KMS-11 (cell line): ENCODE measurements at regions not wholly inside any gene's neighbourhood (a gene's known extent, or its start where the extent isn't known, plus 50 kb on each side); places are given as distances from the start of the nearest gene placed in this dataset.

Experiments
- H2AFZ ChIP-seq: fragments of 200-600 bp; sonication (generic); 2 replicates; pipeline ENCODE4 v1.6.1; 2016; ENCODE audit warnings: antibody characterized with exemption, mixed run types, low read depth
- H3K27ac ChIP-seq: fragments of 200-600 bp; sonication (generic); 2 replicates; pipeline ENCODE4 v1.6.1; 2016; ENCODE audit warnings: mild to moderate bottlenecking, mixed run types
- H3K27me3 ChIP-seq: fragments of 200-600 bp; sonication (generic); 2 replicates; pipeline ENCODE4 v1.6.1; 2017; ENCODE audit warnings: mild to moderate bottlenecking, low read depth, mixed run types, moderate library complexity; ENCODE audit not compliant: insufficient read depth
- H3K36me3 ChIP-seq: fragments of 200-600 bp; sonication (generic); 2 replicates; pipeline ENCODE4 v1.6.1; 2017; ENCODE audit warnings: mild to moderate bottlenecking, mixed run types; ENCODE audit not compliant: insufficient read depth
- H3K4me1 ChIP-seq: fragments of 200-600 bp; sonication (generic); 2 replicates; pipeline ENCODE4 v1.6.1; 2016; ENCODE audit warnings: mild to moderate bottlenecking, low read depth, mixed run types; ENCODE audit not compliant: poor library complexity, severe bottlenecking
- H3K4me2 ChIP-seq: fragments of 200-600 bp; sonication (generic); 2 replicates; pipeline ENCODE4 v1.7.0; 2016; ENCODE audit warnings: mild to moderate bottlenecking, mixed run types
- H3K4me3 ChIP-seq: fragments of 200-600 bp; sonication (generic); IDR thresholded peaks from 2 replicates; pipeline ENCODE4 v1.6.1; 2017; ENCODE audit warnings: low read depth, low read length, mixed read lengths; ENCODE audit not compliant: insufficient read depth
- H3K79me2 ChIP-seq: fragments of 200-600 bp; sonication (generic); 2 replicates; pipeline ENCODE4 v1.6.1; 2016; ENCODE audit warnings: low read depth, mixed run types; ENCODE audit not compliant: insufficient read depth
- H3K9ac ChIP-seq: fragments of 200-600 bp; sonication (generic); 2 replicates; pipeline ENCODE4 v1.6.1; 2016; ENCODE audit warnings: mild to moderate bottlenecking, mixed run types
- H4K20me1 ChIP-seq: fragments of 200-600 bp; sonication (generic); 2 replicates; pipeline ENCODE4 v1.6.1; 2016; ENCODE audit warnings: mild to moderate bottlenecking, mixed run types; ENCODE audit not compliant: insufficient read depth
- TF ChIP-seq, protein P1 (sequence below): fragments of 200-600 bp; sonication (generic); conservative IDR thresholded peaks from 2 replicates; pipeline ENCODE4 v1.6.1; 2017; ENCODE audit warnings: low read depth, mild to moderate bottlenecking, antibody characterized with exemption, low read length, moderate library complexity, mixed read lengths

- Histone ChIP-seq H3K36me3 (no peaks in the 10 kb centered on the region), H3K4me2 (no peak overlapping the region), H2AFZ (no peak overlapping the region), H3K27ac (no peak overlapping the region), H3K9ac (no peak overlapping the region), H3K79me2 (no peaks in the 10 kb centered on the region), H4K20me1 (no peaks in the 10 kb centered on the region), H3K4me1 (no peaks in the 10 kb centered on the region), H3K27me3 (no peaks in the 10 kb centered on the region), H3K4me3 (no peak overlapping the region)
- TF ChIP-seq, protein P1, sequence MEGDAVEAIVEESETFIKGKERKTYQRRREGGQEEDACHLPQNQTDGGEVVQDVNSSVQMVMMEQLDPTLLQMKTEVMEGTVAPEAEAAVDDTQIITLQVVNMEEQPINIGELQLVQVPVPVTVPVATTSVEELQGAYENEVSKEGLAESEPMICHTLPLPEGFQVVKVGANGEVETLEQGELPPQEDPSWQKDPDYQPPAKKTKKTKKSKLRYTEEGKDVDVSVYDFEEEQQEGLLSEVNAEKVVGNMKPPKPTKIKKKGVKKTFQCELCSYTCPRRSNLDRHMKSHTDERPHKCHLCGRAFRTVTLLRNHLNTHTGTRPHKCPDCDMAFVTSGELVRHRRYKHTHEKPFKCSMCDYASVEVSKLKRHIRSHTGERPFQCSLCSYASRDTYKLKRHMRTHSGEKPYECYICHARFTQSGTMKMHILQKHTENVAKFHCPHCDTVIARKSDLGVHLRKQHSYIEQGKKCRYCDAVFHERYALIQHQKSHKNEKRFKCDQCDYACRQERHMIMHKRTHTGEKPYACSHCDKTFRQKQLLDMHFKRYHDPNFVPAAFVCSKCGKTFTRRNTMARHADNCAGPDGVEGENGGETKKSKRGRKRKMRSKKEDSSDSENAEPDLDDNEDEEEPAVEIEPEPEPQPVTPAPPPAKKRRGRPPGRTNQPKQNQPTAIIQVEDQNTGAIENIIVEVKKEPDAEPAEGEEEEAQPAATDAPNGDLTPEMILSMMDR: no peak
These were observed 426.4 kb downstream of the AASDHPPT start for GRCh38 chr11:106503901-106504300.

GRCh38 chr11:106507645-106508306, 430.3 kb downstream of the AASDHPPT start:
- no peaks in the 10 kb centered on the region for H3K79me2 ChIP-seq
- TF ChIP-seq, protein P1: no peak
- H3K9ac ChIP-seq: no peak overlapping the region
- no peak overlapping the region for H2AFZ ChIP-seq
- no peaks in the 10 kb centered on the region for H3K4me1 ChIP-seq
- H3K4me3 ChIP-seq: no peak overlapping the region
- H3K36me3 ChIP-seq: no peaks in the 10 kb centered on the region
- no peaks in the 10 kb centered on the region for H4K20me1 ChIP-seq
- H3K27me3 ChIP-seq: no peaks in the 10 kb centered on the region
- no peak overlapping the region for H3K4me2 ChIP-seq
- H3K27ac ChIP-seq: no peak overlapping the region

GRCh38 chr11:106514706-106515105, 437.2 kb downstream of the AASDHPPT start:
- H3K4me2 ChIP-seq: no peak overlapping the region
- no peaks in the 10 kb centered on the region for H4K20me1 ChIP-seq
- no peaks in the 10 kb centered on the region for H3K79me2 ChIP-seq
- no peaks in the 10 kb centered on the region for H3K27me3 ChIP-seq
- H3K36me3 ChIP-seq: no peaks in the 10 kb centered on the region
- TF ChIP-seq, protein P1: no peak
- no peak overlapping the region for H3K9ac ChIP-seq
- H3K27ac ChIP-seq: no peak overlapping the region
- no peak overlapping the region for H2AFZ ChIP-seq
- no peaks in the 10 kb centered on the region for H3K4me1 ChIP-seq
- no peak overlapping the region for H3K4me3 ChIP-seq

DNA sequence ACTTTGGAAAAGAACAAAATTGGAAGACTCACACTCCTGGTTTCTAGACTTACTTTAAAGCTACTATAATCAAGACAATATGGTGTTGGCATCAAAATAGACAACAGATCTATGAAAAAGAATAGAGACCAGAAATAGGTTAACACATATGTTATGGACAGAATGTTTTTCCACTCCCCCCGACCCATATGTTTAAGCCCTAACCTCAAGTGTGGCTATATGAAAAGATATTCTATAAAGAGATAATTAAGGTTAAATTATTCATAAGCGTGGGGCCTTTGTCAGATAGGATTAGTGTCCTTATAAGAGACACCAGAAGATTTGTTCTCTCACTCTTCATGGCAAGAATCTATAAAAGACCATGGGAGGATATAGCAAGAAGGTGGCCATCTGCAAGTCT, 440.0 kb downstream of the AASDHPPT start:
- TF ChIP-seq, protein P1: no peak
- H3K9ac ChIP-seq: no peak overlapping the region
- no peaks in the 10 kb centered on the region for H4K20me1 ChIP-seq
- H2AFZ ChIP-seq: no peak overlapping the region
- H3K27ac ChIP-seq: no peak overlapping the region
- H3K27me3 ChIP-seq: no peaks in the 10 kb centered on the region
- no peaks in the 10 kb centered on the region for H3K4me1 ChIP-seq
- no peak overlapping the region for H3K4me3 ChIP-seq
- H3K36me3 ChIP-seq: no peaks in the 10 kb centered on the region
- H3K79me2 ChIP-seq: no peaks in the 10 kb centered on the region
- H3K4me2 ChIP-seq: no peak overlapping the region
